ENCODE measurements at regions not wholly inside any gene's neighbourhood (a gene's known extent, or its start where the extent isn't known, plus 50 kb on each side); places are given as distances from the start of the nearest gene placed in this dataset.

GRCh38 chr4:131006388-131006787 is 1910.4 kb downstream of the C4orf33 start:
- TF ChIP-seq CTCF (conservative IDR thresholded peaks at IDR 0.05 in 1 of 2, IDR thresholded peaks at IDR 0.05 in 1 of 2; ENCODE audit: low read depth in 1 of 2, low read length in 2 of 2) (no peak), EZH2 (IDR thresholded peaks at IDR 0.05; ENCODE audit: low read length, missing control alignments) (no peak)

Data from fibroblast of lung (primary cell).